GM23338 (cell line): ENCODE measurements at regions not wholly inside any gene's neighbourhood (a gene's known extent, or its start where the extent isn't known, plus 50 kb on each side); places are given as distances from the start of the nearest gene placed in this dataset.

Experiments used
- ATAC-seq: fragments of 200-7000 bp; cut with Tn5 transposase; 3 replicates; pipeline ENCODE4 v1.9.1; 2020
- DNase-seq: peaks from one replicate; pipeline ENCODE4 v3.0.0-alpha.2; 2015; ENCODE audit warnings: low spot score
- H2AFZ ChIP-seq: fragments of 200-600 bp; sonication (generic); 2 replicates; pipeline ENCODE4 v1.8.0; 2016; ENCODE audit warnings: antibody characterized with exemption, mild to moderate bottlenecking, moderate library complexity
- H3F3A ChIP-seq: fragments of 200-600 bp; sonication (generic); replicated peaks from 2 replicates; pipeline ENCODE4 v1.8.0; 2017; ENCODE audit warnings: antibody characterized with exemption, mixed run types, low read depth
- H3K27ac ChIP-seq: fragments of 200-600 bp; sonication (generic); 2 replicates; pipeline ENCODE4 v1.6.1; 2016; ENCODE audit warnings: low read depth
- H3K27me3 ChIP-seq: fragments of 200-600 bp; sonication (generic); 2 replicates; pipeline ENCODE4 v1.8.0; 2016; ENCODE audit warnings: mild to moderate bottlenecking, mixed run types, moderate library complexity; ENCODE audit not compliant: insufficient read depth
- H3K36me3 ChIP-seq: fragments of 200-600 bp; sonication (generic); 2 replicates; pipeline ENCODE4 v1.8.0; 2016; ENCODE audit warnings: mild to moderate bottlenecking; ENCODE audit not compliant: insufficient read depth
- H3K4me1 ChIP-seq: fragments of 200-600 bp; sonication (generic); 2 replicates; pipeline ENCODE4 v1.8.0; 2016; ENCODE audit warnings: mild to moderate bottlenecking, moderate library complexity; ENCODE audit not compliant: insufficient read depth
- H3K4me2 ChIP-seq: fragments of 200-600 bp; sonication (generic); 2 replicates; pipeline ENCODE4 v1.7.1; 2017; ENCODE audit warnings: mixed run types
- H3K4me3 ChIP-seq: fragments of 200-600 bp; sonication (generic); 2 replicates; pipeline ENCODE4 v1.6.1; 2016; ENCODE audit warnings: mixed run types
- H3K79me2 ChIP-seq: fragments of 200-600 bp; sonication (generic); replicated peaks from 2 replicates; pipeline ENCODE4 v1.8.0; 2017; ENCODE audit warnings: mild to moderate bottlenecking; ENCODE audit not compliant: insufficient read depth
- H3K9me2 ChIP-seq: fragments of 200-600 bp; sonication (generic); 2 replicates; pipeline ENCODE4 v1.8.0; 2017; ENCODE audit not compliant: insufficient read depth
- H4K20me1 ChIP-seq: fragments of 200-600 bp; sonication (generic); replicated peaks from 2 replicates; pipeline ENCODE4 v1.8.0; 2017; ENCODE audit warnings: mild to moderate bottlenecking; ENCODE audit not compliant: insufficient read depth
- H3K27ac Mint-ChIP-seq: 2 replicates; pipeline ENCODE4 v1.8.0; 2020; ENCODE audit warnings: inconsistent platforms, mild to moderate bottlenecking, moderate library complexity, mixed read lengths
- H3K27me3 Mint-ChIP-seq: 3 replicates; pipeline ENCODE4 v1.8.0; 2022; ENCODE audit warnings: low read depth, mild to moderate bottlenecking, moderate library complexity, mixed read lengths, inconsistent platforms; ENCODE audit not compliant: insufficient read depth, poor library complexity
- H3K36me3 Mint-ChIP-seq: 3 replicates; pipeline ENCODE4 v1.8.0; 2021; ENCODE audit warnings: low read depth, mild to moderate bottlenecking, inconsistent platforms, moderate library complexity, mixed read lengths
- H3K4me1 Mint-ChIP-seq: 3 replicates; pipeline ENCODE4 v1.8.0; 2020; ENCODE audit warnings: mild to moderate bottlenecking, inconsistent platforms, mixed read lengths
- H3K4me3 Mint-ChIP-seq: 3 replicates; pipeline ENCODE4 v1.8.0; 2021; ENCODE audit warnings: moderate library complexity, mild to moderate bottlenecking, inconsistent platforms, mixed read lengths
- H3K9me3 Mint-ChIP-seq: 3 replicates; pipeline ENCODE4 v1.8.0; 2020; ENCODE audit warnings: moderate library complexity, mild to moderate bottlenecking, inconsistent platforms, mixed read lengths
- CREB1 ChIP-seq: fragments of 250-450 bp; sonication (Bioruptor Pico); IDR thresholded peaks from 2 replicates; pipeline ENCODE4 v1.5.0; 2020; ENCODE audit warnings: low read depth, mild to moderate bottlenecking, moderate library complexity
- EZH2 ChIP-seq: fragments of 200-600 bp; sonication (generic); IDR thresholded peaks from one replicate; pipeline ENCODE4 v1.8.0; 2017; ENCODE audit warnings: antibody characterized with exemption, mild to moderate bottlenecking, low read depth; ENCODE audit not compliant: unreplicated experiment
- EZH2phosphoT487 ChIP-seq: fragments of 200-600 bp; sonication (generic); IDR thresholded peaks from one replicate; pipeline ENCODE4 v1.8.1; 2018; ENCODE audit warnings: antibody characterized with exemption; ENCODE audit not compliant: unreplicated experiment
- JUNB ChIP-seq: IDR thresholded peaks from one replicate; pipeline ENCODE4 v1.6.1; 2016; ENCODE audit warnings: antibody characterized with exemption; ENCODE audit not compliant: unreplicated experiment
- NANOG ChIP-seq: IDR thresholded peaks from 2 replicates; pipeline ENCODE4 v1.6.1; 2016; ENCODE audit warnings: antibody characterized with exemption, borderline replicate concordance
- POLR2AphosphoS5 ChIP-seq: IDR thresholded peaks from 2 replicates; pipeline ENCODE4 v1.6.1; 2016; ENCODE audit warnings: antibody characterized with exemption, low read depth
- STAT1 ChIP-seq: IDR thresholded peaks from one replicate; pipeline ENCODE4 v1.6.1; 2016; ENCODE audit warnings: antibody characterized with exemption; ENCODE audit not compliant: unreplicated experiment
- ZNF114 ChIP-seq: fragments of 250-450 bp; sonication (Bioruptor Pico); IDR thresholded peaks from 2 replicates; pipeline ENCODE4 v1.5.0; 2020; ENCODE audit warnings: mild to moderate bottlenecking, moderate library complexity
- TF ChIP-seq, protein P1 (sequence below), 2 experiments: fragments of 200-600 bp in 1 of 2; sonication (generic) in 1 of 2; conservative IDR thresholded peaks; 2 replicates each; pipeline versions ENCODE4 v1.5.1 to v1.6.1; 2016 to 2017; ENCODE audit warnings: antibody characterized with exemption in 2 of 2, low read depth in 2 of 2, mild to moderate bottlenecking in 2 of 2, moderate library complexity in 1 of 2
- TF ChIP-seq, protein P2 (sequence below): IDR thresholded peaks from 2 replicates; pipeline ENCODE4 v1.6.1; 2016; ENCODE audit warnings: antibody characterized with exemption
- TF ChIP-seq, protein P3 (sequence below): fragments of 250-450 bp; sonication (Bioruptor Pico); IDR thresholded peaks from 2 replicates; pipeline ENCODE4 v1.5.0; 2020; ENCODE audit warnings: mild to moderate bottlenecking, moderate library complexity
- TF ChIP-seq, protein P4 (sequence below): IDR thresholded peaks from one replicate; pipeline ENCODE4 v1.6.1; 2018; ENCODE audit warnings: antibody characterized with exemption; ENCODE audit not compliant: unreplicated experiment

DNA sequence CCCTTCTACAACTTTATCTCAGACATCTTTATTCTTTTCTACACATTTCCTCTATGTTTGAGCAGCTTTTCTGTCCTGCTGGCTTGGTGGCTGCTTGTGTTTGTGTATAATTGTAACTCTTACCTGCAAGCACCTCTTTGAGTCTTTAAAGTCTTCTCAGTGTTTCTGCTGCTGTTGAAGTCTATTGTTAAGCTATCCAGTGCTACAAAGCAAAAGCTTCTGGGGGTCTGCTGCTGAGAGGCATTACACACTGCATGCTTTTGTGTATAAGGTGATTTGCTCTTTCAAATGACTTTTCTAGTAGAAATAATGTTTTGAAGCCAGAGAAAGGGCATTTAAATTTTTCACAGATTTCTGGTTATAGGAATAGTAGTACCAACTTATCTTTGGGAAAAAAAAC lies 241.8 kb downstream of the DTHD1 start:
- H3K9me3 Mint-ChIP-seq: peaks cover 20% of the 10 kb centered on the region
- peak overlapping the region; percentile 59 for H3K27ac ChIP-seq
- H3K4me3 ChIP-seq: no peak overlapping the region
- peaks cover 6% of the 10 kb centered on the region; the same call in 2 of the 3 replicates for H3K4me1 Mint-ChIP-seq
- H3K9me2 ChIP-seq: no peaks in the 10 kb centered on the region; the same call in 1 of the 2 replicates
- H3K4me3 Mint-ChIP-seq: no peak overlapping the region
- DNase-seq (peak; percentile 20), ATAC-seq (peak; percentile 74)
- H3K27me3 ChIP-seq: no peaks in the 10 kb centered on the region
- H3K4me2 ChIP-seq: peak overlapping the region; percentile 53
- H3K27me3 Mint-ChIP-seq: no peaks in the 10 kb centered on the region
- no peaks in the 10 kb centered on the region for H3K79me2 ChIP-seq
- TF ChIP-seq EZH2phosphoT487: no peak
- TF ChIP-seq POLR2AphosphoS5: no peak
- TF ChIP-seq, protein P1, sequence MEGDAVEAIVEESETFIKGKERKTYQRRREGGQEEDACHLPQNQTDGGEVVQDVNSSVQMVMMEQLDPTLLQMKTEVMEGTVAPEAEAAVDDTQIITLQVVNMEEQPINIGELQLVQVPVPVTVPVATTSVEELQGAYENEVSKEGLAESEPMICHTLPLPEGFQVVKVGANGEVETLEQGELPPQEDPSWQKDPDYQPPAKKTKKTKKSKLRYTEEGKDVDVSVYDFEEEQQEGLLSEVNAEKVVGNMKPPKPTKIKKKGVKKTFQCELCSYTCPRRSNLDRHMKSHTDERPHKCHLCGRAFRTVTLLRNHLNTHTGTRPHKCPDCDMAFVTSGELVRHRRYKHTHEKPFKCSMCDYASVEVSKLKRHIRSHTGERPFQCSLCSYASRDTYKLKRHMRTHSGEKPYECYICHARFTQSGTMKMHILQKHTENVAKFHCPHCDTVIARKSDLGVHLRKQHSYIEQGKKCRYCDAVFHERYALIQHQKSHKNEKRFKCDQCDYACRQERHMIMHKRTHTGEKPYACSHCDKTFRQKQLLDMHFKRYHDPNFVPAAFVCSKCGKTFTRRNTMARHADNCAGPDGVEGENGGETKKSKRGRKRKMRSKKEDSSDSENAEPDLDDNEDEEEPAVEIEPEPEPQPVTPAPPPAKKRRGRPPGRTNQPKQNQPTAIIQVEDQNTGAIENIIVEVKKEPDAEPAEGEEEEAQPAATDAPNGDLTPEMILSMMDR (conservative IDR thresholded peaks at IDR 0.05; ENCODE audit: low read depth in 2 of 2): no peak
- TF ChIP-seq ZNF114 (CRISPR knock-in tag): no peak
- TF ChIP-seq, protein P2, sequence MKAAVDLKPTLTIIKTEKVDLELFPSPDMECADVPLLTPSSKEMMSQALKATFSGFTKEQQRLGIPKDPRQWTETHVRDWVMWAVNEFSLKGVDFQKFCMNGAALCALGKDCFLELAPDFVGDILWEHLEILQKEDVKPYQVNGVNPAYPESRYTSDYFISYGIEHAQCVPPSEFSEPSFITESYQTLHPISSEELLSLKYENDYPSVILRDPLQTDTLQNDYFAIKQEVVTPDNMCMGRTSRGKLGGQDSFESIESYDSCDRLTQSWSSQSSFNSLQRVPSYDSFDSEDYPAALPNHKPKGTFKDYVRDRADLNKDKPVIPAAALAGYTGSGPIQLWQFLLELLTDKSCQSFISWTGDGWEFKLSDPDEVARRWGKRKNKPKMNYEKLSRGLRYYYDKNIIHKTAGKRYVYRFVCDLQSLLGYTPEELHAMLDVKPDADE: no peak
- TF ChIP-seq EZH2: no peak
- TF ChIP-seq, protein P3, sequence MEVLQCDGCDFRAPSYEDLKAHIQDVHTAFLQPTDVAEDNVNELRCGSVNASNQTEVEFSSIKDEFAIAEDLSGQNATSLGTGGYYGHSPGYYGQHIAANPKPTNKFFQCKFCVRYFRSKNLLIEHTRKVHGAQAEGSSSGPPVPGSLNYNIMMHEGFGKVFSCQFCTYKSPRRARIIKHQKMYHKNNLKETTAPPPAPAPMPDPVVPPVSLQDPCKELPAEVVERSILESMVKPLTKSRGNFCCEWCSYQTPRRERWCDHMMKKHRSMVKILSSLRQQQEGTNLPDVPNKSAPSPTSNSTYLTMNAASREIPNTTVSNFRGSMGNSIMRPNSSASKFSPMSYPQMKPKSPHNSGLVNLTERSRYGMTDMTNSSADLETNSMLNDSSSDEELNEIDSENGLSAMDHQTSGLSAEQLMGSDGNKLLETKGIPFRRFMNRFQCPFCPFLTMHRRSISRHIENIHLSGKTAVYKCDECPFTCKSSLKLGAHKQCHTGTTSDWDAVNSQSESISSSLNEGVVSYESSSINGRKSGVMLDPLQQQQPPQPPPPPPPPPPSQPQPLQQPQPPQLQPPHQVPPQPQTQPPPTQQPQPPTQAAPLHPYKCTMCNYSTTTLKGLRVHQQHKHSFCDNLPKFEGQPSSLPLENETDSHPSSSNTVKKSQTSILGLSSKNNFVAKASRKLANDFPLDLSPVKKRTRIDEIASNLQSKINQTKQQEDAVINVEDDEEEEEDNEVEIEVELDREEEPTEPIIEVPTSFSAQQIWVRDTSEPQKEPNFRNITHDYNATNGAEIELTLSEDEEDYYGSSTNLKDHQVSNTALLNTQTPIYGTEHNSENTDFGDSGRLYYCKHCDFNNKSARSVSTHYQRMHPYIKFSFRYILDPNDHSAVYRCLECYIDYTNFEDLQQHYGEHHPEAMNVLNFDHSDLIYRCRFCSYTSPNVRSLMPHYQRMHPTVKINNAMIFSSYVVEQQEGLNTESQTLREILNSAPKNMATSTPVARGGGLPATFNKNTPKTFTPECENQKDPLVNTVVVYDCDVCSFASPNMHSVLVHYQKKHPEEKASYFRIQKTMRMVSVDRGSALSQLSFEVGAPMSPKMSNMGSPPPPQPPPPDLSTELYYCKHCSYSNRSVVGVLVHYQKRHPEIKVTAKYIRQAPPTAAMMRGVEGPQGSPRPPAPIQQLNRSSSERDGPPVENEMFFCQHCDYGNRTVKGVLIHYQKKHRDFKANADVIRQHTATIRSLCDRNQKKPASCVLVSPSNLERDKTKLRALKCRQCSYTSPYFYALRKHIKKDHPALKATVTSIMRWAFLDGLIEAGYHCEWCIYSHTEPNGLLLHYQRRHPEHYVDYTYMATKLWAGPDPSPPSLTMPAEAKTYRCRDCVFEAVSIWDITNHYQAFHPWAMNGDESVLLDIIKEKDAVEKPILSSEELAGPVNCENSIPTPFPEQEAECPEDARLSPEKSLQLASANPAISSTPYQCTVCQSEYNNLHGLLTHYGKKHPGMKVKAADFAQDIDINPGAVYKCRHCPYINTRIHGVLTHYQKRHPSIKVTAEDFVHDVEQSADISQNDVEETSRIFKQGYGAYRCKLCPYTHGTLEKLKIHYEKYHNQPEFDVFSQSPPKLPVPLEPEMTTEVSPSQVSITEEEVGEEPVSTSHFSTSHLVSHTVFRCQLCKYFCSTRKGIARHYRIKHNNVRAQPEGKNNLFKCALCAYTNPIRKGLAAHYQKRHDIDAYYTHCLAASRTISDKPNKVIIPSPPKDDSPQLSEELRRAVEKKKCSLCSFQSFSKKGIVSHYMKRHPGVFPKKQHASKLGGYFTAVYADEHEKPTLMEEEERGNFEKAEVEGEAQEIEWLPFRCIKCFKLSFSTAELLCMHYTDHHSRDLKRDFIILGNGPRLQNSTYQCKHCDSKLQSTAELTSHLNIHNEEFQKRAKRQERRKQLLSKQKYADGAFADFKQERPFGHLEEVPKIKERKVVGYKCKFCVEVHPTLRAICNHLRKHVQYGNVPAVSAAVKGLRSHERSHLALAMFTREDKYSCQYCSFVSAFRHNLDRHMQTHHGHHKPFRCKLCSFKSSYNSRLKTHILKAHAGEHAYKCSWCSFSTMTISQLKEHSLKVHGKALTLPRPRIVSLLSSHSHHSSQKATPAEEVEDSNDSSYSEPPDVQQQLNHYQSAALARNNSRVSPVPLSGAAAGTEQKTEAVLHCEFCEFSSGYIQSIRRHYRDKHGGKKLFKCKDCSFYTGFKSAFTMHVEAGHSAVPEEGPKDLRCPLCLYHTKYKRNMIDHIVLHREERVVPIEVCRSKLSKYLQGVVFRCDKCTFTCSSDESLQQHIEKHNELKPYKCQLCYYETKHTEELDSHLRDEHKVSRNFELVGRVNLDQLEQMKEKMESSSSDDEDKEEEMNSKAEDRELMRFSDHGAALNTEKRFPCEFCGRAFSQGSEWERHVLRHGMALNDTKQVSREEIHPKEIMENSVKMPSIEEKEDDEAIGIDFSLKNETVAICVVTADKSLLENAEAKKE (CRISPR knock-in tag): no peak
- no peak for TF ChIP-seq JUNB
- TF ChIP-seq CREB1 (CRISPR knock-in tag): no peak
- TF ChIP-seq STAT1: no peak
- TF ChIP-seq NANOG: no peak
- TF ChIP-seq, protein P4, sequence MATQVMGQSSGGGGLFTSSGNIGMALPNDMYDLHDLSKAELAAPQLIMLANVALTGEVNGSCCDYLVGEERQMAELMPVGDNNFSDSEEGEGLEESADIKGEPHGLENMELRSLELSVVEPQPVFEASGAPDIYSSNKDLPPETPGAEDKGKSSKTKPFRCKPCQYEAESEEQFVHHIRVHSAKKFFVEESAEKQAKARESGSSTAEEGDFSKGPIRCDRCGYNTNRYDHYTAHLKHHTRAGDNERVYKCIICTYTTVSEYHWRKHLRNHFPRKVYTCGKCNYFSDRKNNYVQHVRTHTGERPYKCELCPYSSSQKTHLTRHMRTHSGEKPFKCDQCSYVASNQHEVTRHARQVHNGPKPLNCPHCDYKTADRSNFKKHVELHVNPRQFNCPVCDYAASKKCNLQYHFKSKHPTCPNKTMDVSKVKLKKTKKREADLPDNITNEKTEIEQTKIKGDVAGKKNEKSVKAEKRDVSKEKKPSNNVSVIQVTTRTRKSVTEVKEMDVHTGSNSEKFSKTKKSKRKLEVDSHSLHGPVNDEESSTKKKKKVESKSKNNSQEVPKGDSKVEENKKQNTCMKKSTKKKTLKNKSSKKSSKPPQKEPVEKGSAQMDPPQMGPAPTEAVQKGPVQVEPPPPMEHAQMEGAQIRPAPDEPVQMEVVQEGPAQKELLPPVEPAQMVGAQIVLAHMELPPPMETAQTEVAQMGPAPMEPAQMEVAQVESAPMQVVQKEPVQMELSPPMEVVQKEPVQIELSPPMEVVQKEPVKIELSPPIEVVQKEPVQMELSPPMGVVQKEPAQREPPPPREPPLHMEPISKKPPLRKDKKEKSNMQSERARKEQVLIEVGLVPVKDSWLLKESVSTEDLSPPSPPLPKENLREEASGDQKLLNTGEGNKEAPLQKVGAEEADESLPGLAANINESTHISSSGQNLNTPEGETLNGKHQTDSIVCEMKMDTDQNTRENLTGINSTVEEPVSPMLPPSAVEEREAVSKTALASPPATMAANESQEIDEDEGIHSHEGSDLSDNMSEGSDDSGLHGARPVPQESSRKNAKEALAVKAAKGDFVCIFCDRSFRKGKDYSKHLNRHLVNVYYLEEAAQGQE: no peak
- no peaks in the 10 kb centered on the region for H4K20me1 ChIP-seq
- H3K36me3 Mint-ChIP-seq: peaks cover 7% of the 10 kb centered on the region; the same call in 1 of the 3 replicates
- H3F3A ChIP-seq: no peaks in the 10 kb centered on the region
- H3K27ac Mint-ChIP-seq: no peak overlapping the region; the same call in 1 of the 2 replicates
- peaks cover 6% of the 10 kb centered on the region; the same call in 1 of the 2 replicates for H3K4me1 ChIP-seq
- no peaks in the 10 kb centered on the region; the same call in 1 of the 2 replicates for H3K36me3 ChIP-seq
- no peak overlapping the region for H2AFZ ChIP-seq
